GM12874 (cell line): ENCODE measurements at regions not wholly inside any gene's neighbourhood (a gene's known extent, or its start where the extent isn't known, plus 50 kb on each side); places are given as distances from the start of the nearest gene placed in this dataset.

Experiments
- CTCF ChIP-seq: IDR thresholded peaks from 2 replicates; pipeline ENCODE4 v1.5.1; 2011; ENCODE audit warnings: low read depth, mild to moderate bottlenecking, control low read depth, low read length, moderate library complexity; ENCODE audit not compliant: insufficient read depth

GRCh38 chr13:109593230-109593629, 193.2 kb downstream of the IRS2 start:
- TF ChIP-seq CTCF, result no peak

GRCh38 chr13:109592770-109593169, 193.6 kb downstream of the IRS2 start:
- TF ChIP-seq CTCF, result no peak

- no peak for TF ChIP-seq CTCF
These were observed 198.7 kb downstream of the IRS2 start for GRCh38 chr13:109587689-109588088.

GRCh38 chr13:109586509-109587346, 199.7 kb downstream of the IRS2 start:
- no peak for TF ChIP-seq CTCF

GRCh38 chr13:109584844-109585361, 201.5 kb downstream of the IRS2 start:
- no peak for TF ChIP-seq CTCF

- no peak for TF ChIP-seq CTCF
These were observed 209.1 kb downstream of the IRS2 start for GRCh38 chr13:109577191-109577700.

GRCh38 chr13:109576331-109576813, 210.0 kb downstream of the IRS2 start:
- no peak for TF ChIP-seq CTCF
